Activated effector memory CD4-positive, alpha-beta T cell treated with anti-CD3 and anti-CD28 coated beads, Interleukin-2, amount 50 U/mL, for 16 hours (primary cell): ENCODE measurements at regions not wholly inside any gene's neighbourhood (a gene's known extent, or its start where the extent isn't known, plus 50 kb on each side); places are given as distances from the start of the nearest gene placed in this dataset.
"Not testable (repeated sequence)": the region's sequence is repeated elsewhere in the genome, so short reads cannot be mapped to it uniquely, and the experiment has no call there.

Experiments
- DNase-seq: peaks from one replicate; pipeline ENCODE4 v3.0.0-alpha.2; 2020

DNA sequence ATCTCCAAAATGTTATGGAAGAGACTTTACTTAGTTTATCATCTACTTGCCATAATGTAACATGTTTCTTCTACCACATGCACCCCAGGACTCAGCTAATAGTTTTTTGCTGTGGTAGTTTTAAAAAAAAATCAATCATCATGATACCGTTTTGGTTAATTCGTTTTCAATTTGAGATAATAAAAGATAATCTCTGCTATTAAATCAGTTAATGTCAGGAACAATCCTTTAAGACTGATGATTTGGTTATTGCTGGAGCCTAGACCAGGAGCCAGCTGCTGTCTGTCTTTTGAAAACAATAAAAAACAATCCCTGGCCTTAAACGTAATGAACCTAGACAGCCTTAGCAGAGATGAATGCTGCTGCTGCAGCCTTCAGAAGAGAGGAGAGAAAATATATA is 403.7 kb downstream of the OXSM start:
- no peak for DNase-seq

GRCh38 chr3:26196781-26197180 is 406.9 kb downstream of the OXSM start:
- no peak for DNase-seq

GRCh38 chr3:26198609-26199008 is 408.7 kb downstream of the OXSM start:
- no peak for DNase-seq

- no peak for DNase-seq
These were observed 412.3 kb downstream of the OXSM start for GRCh38 chr3:26202169-26202568.

GRCh38 chr3:26205475-26205874 is 415.6 kb downstream of the OXSM start:
- DNase-seq: no peak

DNA sequence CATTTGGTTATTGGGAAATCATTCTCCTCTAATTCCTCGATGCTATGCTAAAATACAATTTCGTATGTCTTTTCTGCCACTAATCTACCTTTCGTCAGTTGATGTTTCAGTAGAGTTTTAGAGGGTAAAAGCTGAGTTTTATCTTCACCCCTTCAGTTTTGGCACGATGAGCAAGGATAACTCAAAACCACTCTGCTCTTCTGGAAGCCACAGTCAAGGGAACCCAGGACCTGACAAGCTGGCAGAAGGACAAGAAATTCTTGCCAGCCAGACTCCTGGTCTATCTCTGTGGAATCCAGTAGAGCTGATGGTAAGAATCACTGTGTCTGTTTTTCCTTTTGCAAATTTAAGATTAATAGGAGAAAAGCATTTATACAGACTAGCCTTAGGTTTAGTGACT is 414.4 kb upstream of the LRRC3B start:
- DNase-seq: no peak

DNA sequence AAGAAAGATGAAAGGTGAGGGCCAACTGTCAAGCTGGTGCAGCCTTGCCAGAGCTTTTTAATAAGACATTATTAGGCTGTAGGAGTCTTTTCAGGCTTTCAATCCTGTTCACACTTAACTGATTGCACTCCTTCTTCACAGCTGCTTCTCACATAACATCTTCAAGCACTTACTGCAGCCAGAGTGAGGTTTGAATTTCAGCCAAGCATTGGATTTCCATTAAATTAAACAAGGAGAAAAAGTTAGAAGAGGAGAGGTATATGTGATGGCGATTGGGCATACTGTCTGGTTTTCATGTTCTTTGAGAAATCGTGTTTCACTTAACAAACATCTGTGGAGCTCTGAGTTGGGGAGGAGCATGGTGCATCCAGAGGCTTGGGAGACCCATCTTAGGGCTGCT is 392.8 kb upstream of the LRRC3B start:
- no peak for DNase-seq

DNA sequence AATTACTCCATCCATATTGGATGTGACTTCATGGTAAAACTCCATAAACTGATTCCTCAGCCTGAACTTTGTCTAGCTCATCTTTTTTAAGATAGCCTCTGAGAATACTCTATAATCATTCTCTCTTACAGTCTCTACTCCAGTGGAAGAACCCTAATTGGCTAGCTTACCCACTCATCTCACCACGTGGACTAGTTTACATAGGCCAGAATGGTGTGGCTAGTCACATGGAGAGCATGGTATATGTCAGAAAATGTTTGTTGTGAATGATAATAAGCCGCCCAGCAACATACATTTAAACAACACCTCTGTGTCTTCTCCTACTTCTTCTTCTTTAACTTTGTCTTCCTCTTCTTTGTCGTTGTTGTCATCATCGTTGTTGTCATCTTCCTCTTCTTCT is 389.2 kb upstream of the LRRC3B start:
- DNase-seq: no peak

- DNase-seq: no peak
These were observed 386.0 kb upstream of the LRRC3B start for GRCh38 chr3:26236531-26236930.

GRCh38 chr3:26237036-26237682 is 385.4 kb upstream of the LRRC3B start:
- DNase-seq: no peak

DNA sequence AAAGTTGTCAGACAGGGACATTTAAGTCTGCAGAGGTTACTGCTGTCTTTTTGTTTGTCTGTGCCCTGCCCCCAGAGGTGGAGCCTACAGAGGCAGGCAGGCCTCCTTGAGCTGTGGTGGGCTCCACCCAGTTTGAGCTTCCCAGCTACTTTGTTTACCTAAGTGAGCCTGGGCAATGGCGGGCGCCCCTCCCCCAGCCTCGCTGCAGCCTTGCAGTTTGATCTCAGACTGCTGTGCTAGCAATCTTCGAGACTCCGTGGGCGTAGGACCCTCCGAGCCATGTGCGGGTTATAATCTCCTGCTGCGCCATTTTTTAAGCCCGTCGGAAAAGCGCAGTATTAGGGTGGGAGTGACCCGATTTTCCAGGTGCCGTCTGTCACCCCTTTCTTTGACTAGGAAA is 378.0 kb upstream of the LRRC3B start:
- not testable (repeated sequence) for DNase-seq

DNA sequence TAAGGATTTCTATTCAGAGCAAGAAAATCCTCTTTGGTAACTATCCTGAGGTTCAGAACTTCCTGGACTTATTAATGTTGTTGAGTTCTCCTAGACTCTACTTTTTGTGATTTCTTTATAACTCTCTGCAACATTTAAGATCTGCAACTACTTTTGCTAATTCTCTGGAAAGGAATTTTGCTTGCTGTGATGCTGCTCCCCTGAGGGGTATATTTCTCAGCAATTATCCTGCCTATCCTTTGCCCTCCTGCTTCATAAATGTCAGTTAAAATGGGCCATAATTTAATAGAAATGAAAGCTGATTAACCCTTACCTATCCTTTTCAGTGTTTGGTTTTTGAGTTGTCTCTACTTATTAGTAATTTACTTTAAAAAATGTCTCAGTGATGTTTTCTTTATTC is 377.3 kb upstream of the LRRC3B start:
- DNase-seq: no peak

GRCh38 chr3:26246901-26247300 is 375.7 kb upstream of the LRRC3B start:
- DNase-seq: no peak

DNA sequence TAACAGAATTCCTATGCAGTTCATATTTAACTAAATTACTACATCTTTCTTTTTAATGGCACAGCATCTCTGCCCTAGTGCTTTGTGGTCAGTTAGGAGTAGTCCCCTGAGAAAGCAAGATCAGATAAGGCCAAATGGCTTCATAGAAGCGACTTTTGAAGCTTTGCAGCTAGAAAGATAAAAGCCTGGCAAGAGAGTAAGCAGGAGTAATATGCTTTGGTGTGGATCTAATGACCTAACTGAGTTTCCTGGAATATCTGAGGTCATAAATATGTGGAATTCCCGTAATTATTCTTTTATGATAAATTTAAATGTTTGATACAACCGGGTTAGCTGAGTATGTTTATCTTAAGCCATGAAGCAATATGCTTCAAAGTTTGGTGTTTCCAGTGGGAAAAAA is 374.9 kb upstream of the LRRC3B start:
- no peak for DNase-seq

- DNase-seq: no peak
These were observed 370.6 kb upstream of the LRRC3B start for GRCh38 chr3:26252001-26252400.

DNA sequence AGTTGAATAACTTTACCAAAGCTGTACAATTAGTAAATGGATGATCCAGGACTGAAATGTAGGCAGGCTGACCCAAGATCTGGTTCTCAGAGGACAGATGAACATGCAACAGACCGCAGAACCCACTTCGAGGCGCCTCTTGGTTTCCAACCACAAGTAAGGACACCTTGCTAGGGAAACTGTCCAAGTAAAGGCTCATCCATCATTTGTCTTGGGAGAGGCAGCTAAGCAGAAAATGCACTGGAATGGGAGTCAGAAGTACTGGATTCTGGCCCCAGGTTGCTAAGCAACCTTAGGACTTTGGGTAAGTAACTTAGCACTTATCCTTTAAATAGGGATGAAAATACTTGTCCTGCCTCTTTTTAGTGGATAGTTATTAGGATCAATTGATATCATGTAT is 366.3 kb upstream of the LRRC3B start:
- no peak for DNase-seq

DNA sequence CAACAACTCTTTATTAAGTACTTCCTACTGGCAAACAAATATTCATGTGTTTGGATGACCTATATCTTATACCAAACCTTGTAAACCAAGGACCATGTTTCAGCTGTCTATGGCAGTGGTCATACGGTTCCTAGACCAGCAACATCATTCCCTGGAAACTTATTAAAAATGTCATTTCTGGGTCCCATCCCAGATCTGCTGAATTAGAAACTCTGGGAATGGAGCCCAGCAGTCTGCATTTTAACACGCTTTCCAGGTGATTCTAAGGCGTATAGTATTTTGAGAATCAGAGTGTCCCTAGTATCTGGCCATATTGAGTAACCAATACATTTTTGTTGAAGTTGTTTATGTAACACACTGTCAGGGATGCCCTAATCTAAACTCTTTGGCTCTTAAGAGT is 363.4 kb upstream of the LRRC3B start:
- DNase-seq: no peak

- no peak for DNase-seq
These were observed 362.4 kb upstream of the LRRC3B start for GRCh38 chr3:26260139-26260538.

DNA sequence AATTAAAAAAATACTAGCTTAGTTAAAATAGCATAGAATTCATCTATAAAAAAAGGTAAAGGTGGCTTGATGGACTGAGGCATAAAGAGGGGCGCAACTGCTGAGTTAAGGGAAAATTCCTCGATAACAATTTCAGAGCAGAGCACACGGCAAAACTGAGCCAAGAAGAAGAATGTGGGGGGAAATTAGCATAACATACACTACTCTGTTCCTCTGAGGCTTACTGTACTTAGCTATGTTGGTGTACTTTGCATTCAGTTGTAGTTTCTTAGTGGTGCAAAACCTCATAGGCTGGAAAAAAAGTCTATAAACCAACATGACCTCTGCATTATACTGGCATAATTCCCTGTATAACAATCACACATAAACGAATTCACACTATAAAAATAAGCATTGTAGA is 357.9 kb upstream of the LRRC3B start:
- DNase-seq: no peak

DNA sequence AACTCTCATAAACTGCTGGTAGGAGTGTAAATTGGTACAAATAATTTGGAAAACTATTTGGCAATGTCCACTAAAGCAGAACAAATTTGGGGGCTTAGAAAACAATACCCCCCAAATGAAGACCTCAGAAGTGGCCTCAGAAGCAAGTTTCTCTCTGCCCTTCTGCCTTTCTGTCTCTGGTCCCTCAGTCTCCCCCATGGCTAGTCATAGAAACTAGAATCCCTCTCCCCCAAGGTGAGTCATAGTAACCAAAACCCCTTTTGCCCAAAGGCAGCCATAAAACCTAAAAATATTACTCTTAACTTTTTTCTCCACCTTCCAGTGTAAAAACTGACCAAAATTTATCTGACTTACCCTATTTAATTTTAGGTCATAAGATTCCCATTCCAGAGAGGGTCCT is 350.7 kb upstream of the LRRC3B start:
- no peak for DNase-seq

GRCh38 chr3:26273196-26273595 is 349.4 kb upstream of the LRRC3B start:
- no peak for DNase-seq

- DNase-seq: no peak
These were observed 343.5 kb upstream of the LRRC3B start for GRCh38 chr3:26279091-26279490.

GRCh38 chr3:26280517-26280916 is 342.1 kb upstream of the LRRC3B start:
- DNase-seq: no peak

GRCh38 chr3:26281284-26281985 is 341.1 kb upstream of the LRRC3B start:
- no peak for DNase-seq

GRCh38 chr3:26284503-26284902 is 338.1 kb upstream of the LRRC3B start:
- not testable (repeated sequence) for DNase-seq
